OCI-LY7 (cell line): ENCODE measurements at regions not wholly inside any gene's neighbourhood (a gene's known extent, or its start where the extent isn't known, plus 50 kb on each side); places are given as distances from the start of the nearest gene placed in this dataset.

Source experiments
- BruUV-seq: library from RNA; stranded (reverse); fragments of 400-500 nt; replicated peaks from 2 replicates; lab custom pipeline; 2021; lab: Mats Ljungman, UMichigan
- CTCF ChIA-PET: fragments of 300-600 bp; sonication (Branson Sonifier 250); formaldehyde crosslinking; loops from one replicate; lab custom pipeline; 2022; ENCODE audit warnings: antibody characterized with exemption; ENCODE audit not compliant: unreplicated experiment; lab: Charles Lee
- POLR2A ChIA-PET: fragments of 300-600 bp; sonication (Branson Sonifier 250); formaldehyde crosslinking; loops from one replicate; lab custom pipeline; 2022; ENCODE audit warnings: antibody characterized with exemption; lab: Charles Lee
- DNase-seq: peaks from one replicate; pipeline ENCODE4 v3.0.0-alpha.2; 2015; ENCODE audit warnings: low spot score
- H2AFZ ChIP-seq: fragments of 200-600 bp; sonication (generic), shearing (Covaris generic); 2 replicates; pipeline ENCODE4 v1.6.1; 2014; ENCODE audit warnings: mild to moderate bottlenecking, antibody characterized with exemption, low read length, moderate library complexity
- H3K27ac ChIP-seq: fragments of 200-600 bp; sonication (generic); 2 replicates; pipeline ENCODE4 v1.5.1; 2014; ENCODE audit warnings: mixed run types, low read depth, mild to moderate bottlenecking, moderate library complexity, low read length, inconsistent platforms; ENCODE audit not compliant: poor library complexity, severe bottlenecking
- H3K36me3 ChIP-seq: fragments of 200-600 bp; sonication (generic); 2 replicates; pipeline ENCODE4 v1.6.1; 2014; ENCODE audit warnings: mild to moderate bottlenecking, antibody characterized with exemption, low read length, moderate library complexity, mixed read lengths; ENCODE audit not compliant: insufficient read depth
- H3K4me1 ChIP-seq: fragments of 200-600 bp; sonication (generic); 2 replicates; pipeline ENCODE4 v1.5.1; 2014; ENCODE audit warnings: mild to moderate bottlenecking, low read length; ENCODE audit not compliant: insufficient read depth, poor library complexity, severe bottlenecking
- H3K4me2 ChIP-seq: fragments of 200-600 bp; sonication (generic); 2 replicates; pipeline ENCODE4 v1.6.1; 2014; ENCODE audit warnings: mild to moderate bottlenecking, low read length
- H3K4me3 ChIP-seq: fragments of 200-600 bp; sonication (generic); 2 replicates; pipeline ENCODE4 v1.5.1; 2014; ENCODE audit warnings: mild to moderate bottlenecking, low read depth, low read length; ENCODE audit not compliant: poor library complexity, severe bottlenecking
- H3K79me2 ChIP-seq: fragments of 200-600 bp; sonication (generic); 2 replicates; pipeline ENCODE4 v1.6.1; 2016; ENCODE audit warnings: low read depth, mild to moderate bottlenecking, low read length, moderate library complexity, mixed read lengths; ENCODE audit not compliant: insufficient read depth
- H3K9me2 ChIP-seq: fragments of 200-600 bp; sonication (generic); 2 replicates; pipeline ENCODE4 v1.6.1; 2016; ENCODE audit warnings: mild to moderate bottlenecking, low read length, mixed read lengths; ENCODE audit not compliant: insufficient read depth
- H3K9me3 ChIP-seq: fragments of 200-600 bp; sonication (generic); 2 replicates; pipeline ENCODE4 v1.6.1; 2014; ENCODE audit warnings: mild to moderate bottlenecking, mixed run types, low read length, mixed read lengths
- H4K20me1 ChIP-seq: fragments of 200-600 bp; sonication (generic); 2 replicates; pipeline ENCODE4 v1.6.1; 2014; ENCODE audit warnings: mild to moderate bottlenecking, antibody characterized with exemption, low read length, moderate library complexity, mixed read lengths; ENCODE audit not compliant: insufficient read depth
- EZH2phosphoT487 ChIP-seq: fragments of 200-600 bp; sonication (generic); IDR thresholded peaks from 2 replicates; pipeline ENCODE4 v1.6.1; 2018; ENCODE audit warnings: low read depth, borderline replicate concordance, mild to moderate bottlenecking, mixed run types, antibody characterized with exemption, low read length, moderate library complexity, mixed read lengths
- intact Hi-C: fragments of 100-400 bp; cut with micrococcal nuclease; formaldehyde crosslinking; loops from one replicate; pipeline ENCODE4 v1.10.0; 2022; ENCODE audit not compliant: unreplicated experiment
- TF ChIP-seq, protein P1 (sequence below): fragments of 200-600 bp; sonication (generic); conservative IDR thresholded peaks from 2 replicates; pipeline ENCODE4 v1.5.1; 2014; ENCODE audit warnings: mild to moderate bottlenecking, antibody characterized with exemption, low read length, moderate library complexity, mixed read lengths

DNA sequence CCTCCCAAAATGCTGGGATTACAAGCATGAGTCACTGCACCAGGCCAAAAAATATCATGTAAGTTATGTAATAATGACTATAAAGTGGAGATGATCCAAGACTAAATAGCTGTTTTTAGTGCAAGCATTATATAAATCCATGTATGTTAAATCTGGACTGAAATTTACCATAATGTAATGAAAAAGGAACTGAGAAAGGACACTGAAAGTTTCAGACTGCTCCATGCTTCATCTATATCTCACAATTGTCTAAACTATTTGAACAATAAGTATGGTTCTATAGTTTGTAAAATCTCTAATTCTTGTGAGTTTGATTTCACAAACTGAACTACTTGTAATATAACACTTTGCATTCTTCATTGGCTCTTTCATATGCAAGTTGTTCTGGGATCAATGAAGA lies 2299.5 kb downstream of the PCDH9 start:
- BruUV-seq: no TSS peak
- CTCF ChIA-PET: no interaction called here
- H3K9me3 ChIP-seq: no peaks in the 10 kb centered on the region
- DNase-seq: no peak
- no peak overlapping the region for H3K27ac ChIP-seq
- intact Hi-C loops: no loop called here
- POLR2A ChIA-PET: no interaction called here
- H3K9me2 ChIP-seq: no peaks in the 10 kb centered on the region
- H3K4me2 ChIP-seq: no peak overlapping the region
- H3K4me3 ChIP-seq: no peak overlapping the region
- no peak overlapping the region for H2AFZ ChIP-seq
- H4K20me1 ChIP-seq: no peaks in the 10 kb centered on the region
- TF ChIP-seq, protein P1, sequence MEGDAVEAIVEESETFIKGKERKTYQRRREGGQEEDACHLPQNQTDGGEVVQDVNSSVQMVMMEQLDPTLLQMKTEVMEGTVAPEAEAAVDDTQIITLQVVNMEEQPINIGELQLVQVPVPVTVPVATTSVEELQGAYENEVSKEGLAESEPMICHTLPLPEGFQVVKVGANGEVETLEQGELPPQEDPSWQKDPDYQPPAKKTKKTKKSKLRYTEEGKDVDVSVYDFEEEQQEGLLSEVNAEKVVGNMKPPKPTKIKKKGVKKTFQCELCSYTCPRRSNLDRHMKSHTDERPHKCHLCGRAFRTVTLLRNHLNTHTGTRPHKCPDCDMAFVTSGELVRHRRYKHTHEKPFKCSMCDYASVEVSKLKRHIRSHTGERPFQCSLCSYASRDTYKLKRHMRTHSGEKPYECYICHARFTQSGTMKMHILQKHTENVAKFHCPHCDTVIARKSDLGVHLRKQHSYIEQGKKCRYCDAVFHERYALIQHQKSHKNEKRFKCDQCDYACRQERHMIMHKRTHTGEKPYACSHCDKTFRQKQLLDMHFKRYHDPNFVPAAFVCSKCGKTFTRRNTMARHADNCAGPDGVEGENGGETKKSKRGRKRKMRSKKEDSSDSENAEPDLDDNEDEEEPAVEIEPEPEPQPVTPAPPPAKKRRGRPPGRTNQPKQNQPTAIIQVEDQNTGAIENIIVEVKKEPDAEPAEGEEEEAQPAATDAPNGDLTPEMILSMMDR: no peak
- no peak for TF ChIP-seq EZH2phosphoT487
- no peaks in the 10 kb centered on the region for H3K36me3 ChIP-seq
- no peaks in the 10 kb centered on the region for H3K4me1 ChIP-seq
- no peaks in the 10 kb centered on the region for H3K79me2 ChIP-seq

DNA sequence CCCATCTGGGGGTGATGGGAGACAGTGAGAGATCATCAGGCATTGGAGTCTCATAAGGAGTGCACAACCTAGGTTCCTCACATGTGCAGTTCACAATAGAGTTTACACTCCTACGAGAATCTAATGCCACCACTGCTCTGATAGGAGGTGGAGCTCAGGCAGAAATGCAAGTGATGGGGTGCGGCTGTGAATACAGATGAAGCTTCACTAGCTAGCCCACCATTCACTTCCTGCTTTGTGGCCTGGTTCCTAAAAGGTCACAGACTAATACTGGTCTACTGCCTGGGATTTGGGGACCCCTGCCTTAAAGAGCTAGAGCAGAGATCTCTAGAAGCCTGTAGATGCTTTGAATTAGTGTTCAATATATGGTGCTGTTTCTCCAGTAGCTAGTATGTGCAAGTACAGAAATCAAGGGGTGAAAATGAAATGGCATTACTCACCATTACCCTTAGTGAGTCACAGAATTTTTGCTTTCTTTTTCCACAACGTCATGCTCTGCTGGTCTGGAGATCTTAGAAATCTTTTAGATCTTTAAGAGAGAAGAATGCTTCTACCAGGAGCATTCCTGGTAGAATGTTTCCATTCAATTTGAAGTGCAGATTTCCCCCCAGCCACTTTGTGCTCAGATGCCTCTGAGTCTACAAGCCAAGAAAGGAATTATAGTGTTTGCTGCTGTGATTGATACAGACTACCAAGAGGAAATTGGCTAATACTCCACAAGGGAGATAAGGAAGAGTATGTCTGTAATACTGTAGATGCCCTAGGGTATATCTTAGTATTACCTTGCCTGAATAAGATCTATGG lies 2301.2 kb downstream of the PCDH9 start:
- H3K4me2 ChIP-seq: no peak overlapping the region
- no peak overlapping the region for H3K27ac ChIP-seq
- no TSS peak for BruUV-seq
- no peaks in the 10 kb centered on the region for H3K36me3 ChIP-seq
- H4K20me1 ChIP-seq: no peaks in the 10 kb centered on the region
- no peaks in the 10 kb centered on the region for H3K4me1 ChIP-seq
- DNase-seq: no peak
- TF ChIP-seq EZH2phosphoT487: no peak
- TF ChIP-seq, protein P1: no peak
- no peaks in the 10 kb centered on the region for H3K79me2 ChIP-seq
- no peaks in the 10 kb centered on the region for H3K9me2 ChIP-seq
- no peak overlapping the region for H2AFZ ChIP-seq
- H3K4me3 ChIP-seq: no peak overlapping the region
- intact Hi-C loops: no loop called here
- ChIA-PET CTCF (no interaction called here), POLR2A (interaction anchor here (1.7 kb wide), 1 partner anchor 9 kb away, joined by 4 read pairs; no protein-coding TSS in a partner anchor)
- no peaks in the 10 kb centered on the region for H3K9me3 ChIP-seq

DNA sequence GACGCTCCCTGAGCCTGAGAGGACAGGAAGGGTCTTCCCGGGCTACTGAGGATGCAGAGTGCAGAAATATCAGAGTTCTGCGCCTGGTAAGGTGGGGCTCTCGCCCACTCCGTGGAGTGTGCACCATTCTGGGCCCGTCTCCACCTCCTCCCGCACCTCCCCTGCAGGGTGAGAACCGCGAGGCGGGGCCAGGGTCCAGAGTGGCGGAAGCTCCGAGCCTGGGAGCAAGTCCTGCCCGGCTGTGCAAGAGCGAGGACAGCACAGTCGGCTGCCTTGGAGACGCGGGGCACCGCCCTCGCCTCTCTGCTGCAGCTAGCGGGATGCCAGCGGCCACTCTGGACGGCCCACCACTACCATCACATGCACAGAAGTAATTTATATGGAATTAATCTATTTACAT lies 2304.4 kb downstream of the PCDH9 start:
- no peak overlapping the region for H3K4me3 ChIP-seq
- no peaks in the 10 kb centered on the region for H3K79me2 ChIP-seq
- H4K20me1 ChIP-seq: no peaks in the 10 kb centered on the region
- POLR2A ChIA-PET: no interaction called here
- no TSS peak for BruUV-seq
- CTCF ChIA-PET: no interaction called here
- DNase-seq: no peak
- intact Hi-C loops: no loop called here
- no peaks in the 10 kb centered on the region for H3K36me3 ChIP-seq
- no peaks in the 10 kb centered on the region for H3K9me3 ChIP-seq
- TF ChIP-seq, protein P1: no peak
- TF ChIP-seq EZH2phosphoT487: no peak
- no peaks in the 10 kb centered on the region for H3K9me2 ChIP-seq
- no peaks in the 10 kb centered on the region for H3K4me1 ChIP-seq
- H3K27ac ChIP-seq: no peak overlapping the region
- H2AFZ ChIP-seq: no peak overlapping the region
- no peak overlapping the region for H3K4me2 ChIP-seq
